GM12891 (cell line): ENCODE measurements at regions not wholly inside any gene's neighbourhood (a gene's known extent, or its start where the extent isn't known, plus 50 kb on each side); places are given as distances from the start of the nearest gene placed in this dataset.

Experiments used
- POLR2A ChIP-seq: IDR thresholded peaks from 2 replicates; pipeline ENCODE4 v1.6.1; 2011; ENCODE audit warnings: low read depth, low read length, control low read depth
- POLR2AphosphoS5 ChIP-seq: IDR thresholded peaks from 2 replicates; pipeline ENCODE4 v1.6.1; 2011; ENCODE audit warnings: low read depth, low read length, control low read depth
- SPI1 ChIP-seq: IDR thresholded peaks from 2 replicates; pipeline ENCODE4 v1.6.1; 2011; ENCODE audit warnings: low read depth, low read length, control low read depth
- TAF1 ChIP-seq: IDR thresholded peaks from 2 replicates; pipeline ENCODE4 v1.6.1; 2011; ENCODE audit warnings: low read depth, low read length, control low read depth

DNA sequence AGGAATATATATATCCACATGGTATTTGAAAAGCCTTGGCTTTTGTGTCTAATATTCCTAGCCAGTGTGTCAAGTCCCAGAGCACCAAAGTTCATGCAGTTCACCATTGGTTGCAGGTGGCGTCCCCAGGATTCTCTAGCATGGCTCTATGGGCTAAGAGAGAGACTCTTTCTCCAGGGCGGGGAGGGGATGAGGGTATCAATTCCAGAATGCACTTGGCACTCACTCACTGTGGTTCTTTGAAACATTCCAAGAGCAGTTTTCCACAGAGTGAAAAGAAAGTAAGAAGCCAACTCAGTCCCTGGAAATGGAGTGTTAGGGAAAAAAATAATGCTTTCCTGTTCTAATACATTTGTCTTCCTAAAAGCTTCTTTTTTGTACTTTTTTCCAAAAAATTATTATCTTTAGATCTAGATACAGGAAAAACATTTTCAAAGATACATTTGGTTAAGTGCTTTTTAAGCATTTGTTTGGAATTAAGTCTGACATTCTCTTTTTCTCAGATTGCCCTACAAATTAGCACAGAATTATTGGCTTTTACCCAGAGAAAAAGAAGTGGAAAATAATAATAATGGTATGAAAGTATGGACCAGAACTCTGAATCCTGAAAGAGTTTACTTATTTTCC, 239.9 kb downstream of the PAX3 start:
- no peak for TF ChIP-seq SPI1
- TF ChIP-seq TAF1, result no peak
- TF ChIP-seq POLR2A, result no peak
- no peak for TF ChIP-seq POLR2AphosphoS5
